NCI-H1092 (cell line): ENCODE measurements at regions not wholly inside any gene's neighbourhood (a gene's known extent, or its start where the extent isn't known, plus 50 kb on each side); places are given as distances from the start of the nearest gene placed in this dataset.
"Not testable (repeated sequence)": the region's sequence is repeated elsewhere in the genome, so short reads cannot be mapped to it uniquely, and the experiment has no call there.

Source experiments
- DNase-seq: peaks from one replicate; lab custom pipeline; 2025; lab: John Stamatoyannopoulos, UW

GRCh38 chr10:91745090-91745831, 53.0 kb upstream of the TNKS2 start:
- peak; percentile 2 for DNase-seq

- no peak for DNase-seq
Measured at GRCh38 chr10:91743465-91743864, 54.8 kb upstream of the TNKS2 start.

GRCh38 chr10:91742229-91742628, 56.0 kb upstream of the TNKS2 start:
- no peak for DNase-seq

GRCh38 chr10:91741356-91741755, 56.9 kb upstream of the TNKS2 start:
- no peak for DNase-seq

GRCh38 chr10:91740353-91740924, 57.8 kb upstream of the TNKS2 start:
- no peak for DNase-seq

GRCh38 chr10:91732265-91732664, 66.0 kb upstream of the TNKS2 start:
- DNase-seq, result not testable (repeated sequence)

- DNase-seq, result not testable (repeated sequence)
Measured at GRCh38 chr10:91729339-91729738, 68.9 kb upstream of the TNKS2 start.

GRCh38 chr10:91726355-91726754, 71.9 kb upstream of the TNKS2 start:
- no peak for DNase-seq

- no peak for DNase-seq
Measured at GRCh38 chr10:91724933-91725332, 73.3 kb upstream of the TNKS2 start.

- DNase-seq, result no peak
Measured at GRCh38 chr10:91713461-91714072, 80.7 kb upstream of the PPP1R3C start.

GRCh38 chr10:91711885-91712680, 79.2 kb upstream of the PPP1R3C start:
- no peak for DNase-seq

GRCh38 chr10:91709394-91709798, 76.5 kb upstream of the PPP1R3C start:
- no peak for DNase-seq

- DNase-seq, result no peak
Measured at GRCh38 chr10:91708174-91708861, 75.4 kb upstream of the PPP1R3C start.

GRCh38 chr10:91707236-91707635, 74.4 kb upstream of the PPP1R3C start:
- no peak for DNase-seq

- DNase-seq, result no peak
Measured at GRCh38 chr10:91705948-91706670, 73.2 kb upstream of the PPP1R3C start.

GRCh38 chr10:91702620-91703019, 69.7 kb upstream of the PPP1R3C start:
- DNase-seq, result no peak

- no peak for DNase-seq
Measured at GRCh38 chr10:91700788-91701444, 68.0 kb upstream of the PPP1R3C start.

- DNase-seq, result no peak
Measured at GRCh38 chr10:91700273-91700672, 67.4 kb upstream of the PPP1R3C start.

- no peak for DNase-seq
Measured at GRCh38 chr10:91698258-91698657, 65.4 kb upstream of the PPP1R3C start.

GRCh38 chr10:91694170-91694794, 61.4 kb upstream of the PPP1R3C start:
- DNase-seq, result no peak
